Stimulated activated CD8-positive, alpha-beta memory T cell treated with anti-CD3 and anti-CD28 coated beads, Interleukin-2, amount 100 ng/mL, for 1 hour (primary cell): ENCODE measurements at regions not wholly inside any gene's neighbourhood (a gene's known extent, or its start where the extent isn't known, plus 50 kb on each side); places are given as distances from the start of the nearest gene placed in this dataset.

Source experiments
- DNase-seq, 2 donors: peaks; one replicate each; pipeline ENCODE4 v3.0.0-alpha.2; 2020; ENCODE audit warnings: low read depth in 2 of 2

DNA sequence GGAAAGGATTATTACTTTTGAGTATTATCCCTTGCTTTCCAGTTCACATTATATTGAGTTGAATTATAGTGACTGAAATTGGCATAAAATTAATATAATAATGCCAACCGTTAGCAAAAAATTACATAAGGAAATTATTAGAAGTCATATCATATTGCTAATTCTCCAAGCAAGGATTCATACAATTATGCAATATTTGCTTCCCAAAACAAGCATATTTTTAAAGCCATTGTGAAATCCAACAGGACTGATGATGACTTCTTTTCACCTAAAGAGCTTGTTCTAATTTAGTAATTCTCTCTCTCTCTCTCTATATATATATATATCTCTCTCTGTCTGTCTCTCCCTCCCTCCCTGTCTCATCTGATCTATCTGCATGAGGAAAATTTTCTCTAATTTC, 283.5 kb downstream of the DSEL start:
- DNase-seq: no peak

- no peak for DNase-seq
Observed at GRCh38 chr18:67232406-67232805, 284.1 kb downstream of the DSEL start.

- DNase-seq: no peak
Observed at GRCh38 chr18:67222887-67223286, 293.6 kb downstream of the DSEL start.

GRCh38 chr18:67219821-67220220, 296.7 kb downstream of the DSEL start:
- DNase-seq: no peak

DNA sequence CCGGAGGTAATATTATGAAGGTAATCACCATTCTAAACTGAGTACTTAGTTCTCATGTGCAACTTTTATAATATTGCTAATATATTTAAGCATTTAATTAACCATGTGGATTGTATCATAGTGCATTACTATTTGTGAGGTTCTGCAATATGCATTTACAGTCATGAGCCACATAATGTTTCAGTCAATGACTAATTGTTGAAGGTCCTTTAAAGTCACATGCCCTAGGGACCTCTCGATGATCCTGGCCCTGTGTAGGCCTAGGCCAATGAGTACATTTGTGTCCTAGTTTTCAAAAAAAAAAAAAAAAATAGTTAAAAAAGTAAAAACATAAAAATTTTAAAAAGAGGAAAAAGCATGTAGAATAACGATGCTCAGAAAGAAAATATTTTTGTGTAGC, 298.0 kb downstream of the DSEL start:
- DNase-seq: no peak

DNA sequence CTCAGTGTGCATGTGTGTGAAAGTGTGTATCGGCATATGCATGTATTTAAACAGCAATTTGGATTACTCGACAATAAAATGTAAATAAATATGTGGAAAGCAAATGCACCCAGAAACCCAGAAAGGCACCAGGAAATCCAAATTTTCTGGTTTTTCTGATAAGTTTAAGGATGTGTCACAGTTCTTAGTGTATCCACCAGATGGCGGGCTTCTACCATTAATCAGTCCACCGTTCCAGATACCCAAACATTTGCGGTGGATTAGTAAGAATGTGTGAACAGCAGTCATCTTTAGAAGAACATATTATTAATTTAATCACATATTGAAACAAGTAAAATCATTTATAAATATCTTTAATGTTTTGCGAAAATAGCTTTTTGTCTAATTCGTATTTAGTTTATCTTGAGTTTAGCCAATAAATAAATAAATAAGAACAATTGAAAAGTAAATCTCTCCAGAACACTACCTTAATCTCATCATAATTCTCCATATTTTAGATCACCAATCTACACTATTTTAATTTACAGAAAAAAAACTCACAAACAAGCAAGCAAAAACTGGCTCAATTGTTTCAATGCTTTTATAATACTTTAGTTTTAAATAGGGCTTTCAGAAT, 298.9 kb downstream of the DSEL start:
- peak in 1 of 2 donors; percentile 28 for DNase-seq

- no peak for DNase-seq
Observed at GRCh38 chr18:67216846-67217245, 299.7 kb downstream of the DSEL start.

- DNase-seq: no peak
Observed at GRCh38 chr18:67215686-67216085, 300.8 kb downstream of the DSEL start.

DNA sequence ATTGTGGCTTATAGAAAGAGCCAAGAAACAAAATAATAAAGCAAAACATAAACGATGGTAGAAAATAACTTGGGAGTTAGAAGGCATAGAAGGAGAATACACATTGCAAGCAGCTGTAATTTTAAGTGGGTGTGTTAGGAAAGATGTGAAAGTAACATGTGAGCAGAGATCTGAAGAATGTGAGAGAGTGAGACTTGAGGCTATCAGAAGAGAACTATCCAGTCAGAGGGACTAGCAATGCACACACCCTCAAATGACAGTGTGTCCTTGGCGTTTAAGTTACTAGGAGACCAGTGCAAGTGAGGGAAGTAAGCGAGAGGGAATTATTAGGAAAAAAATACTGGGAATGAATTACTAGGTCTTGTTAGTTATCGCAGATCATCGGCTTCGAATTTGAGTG, 304.9 kb downstream of the DSEL start:
- no peak for DNase-seq

DNA sequence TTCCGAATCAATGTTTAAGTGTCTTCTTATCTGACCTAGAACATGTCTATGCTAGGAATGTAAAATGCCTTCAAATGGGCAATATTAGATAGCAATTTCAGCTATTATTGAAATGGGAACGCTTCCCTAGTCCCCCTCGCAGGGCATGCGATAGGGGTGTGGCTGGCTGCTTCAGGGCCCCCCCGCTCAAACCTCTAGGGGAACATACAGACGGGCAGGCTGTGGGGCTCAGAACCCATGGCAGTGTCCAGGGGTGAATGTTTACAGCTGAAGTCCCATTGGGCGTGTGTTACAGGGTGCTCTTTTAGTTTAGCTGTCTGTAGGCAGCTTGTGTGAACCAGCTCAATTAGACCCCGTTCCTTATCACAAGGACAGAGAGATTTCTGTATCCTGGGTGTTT, 315.9 kb downstream of the DSEL start:
- no peak for DNase-seq

DNA sequence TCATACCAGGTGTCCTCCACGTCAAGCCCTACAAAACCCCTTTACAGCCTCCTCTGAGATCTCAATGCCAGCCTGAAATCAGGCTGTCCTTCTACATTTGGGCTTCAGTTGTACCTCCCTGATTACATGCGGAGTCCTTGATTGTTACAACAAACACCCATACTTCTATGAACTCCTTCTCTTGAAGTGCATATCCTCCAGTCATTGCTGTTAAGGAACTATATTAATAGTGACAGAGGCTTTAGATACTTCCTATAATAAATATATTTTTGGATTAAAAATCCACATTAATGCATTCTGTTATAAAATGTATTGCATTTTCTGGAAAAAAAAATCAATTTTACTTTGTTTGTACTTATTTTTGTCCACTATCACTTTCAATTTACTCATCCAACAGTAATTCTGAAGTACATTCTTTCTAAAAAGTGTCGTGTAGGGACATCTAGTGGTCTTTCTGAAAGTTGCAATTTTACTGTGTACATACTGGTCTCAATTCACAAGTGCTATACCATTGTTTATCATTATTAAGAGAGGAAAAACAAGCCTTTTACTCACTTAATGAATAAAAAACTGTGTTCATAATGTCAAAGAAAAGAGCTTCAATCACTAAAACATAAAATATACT, 316.4 kb downstream of the DSEL start:
- DNase-seq: no peak

DNA sequence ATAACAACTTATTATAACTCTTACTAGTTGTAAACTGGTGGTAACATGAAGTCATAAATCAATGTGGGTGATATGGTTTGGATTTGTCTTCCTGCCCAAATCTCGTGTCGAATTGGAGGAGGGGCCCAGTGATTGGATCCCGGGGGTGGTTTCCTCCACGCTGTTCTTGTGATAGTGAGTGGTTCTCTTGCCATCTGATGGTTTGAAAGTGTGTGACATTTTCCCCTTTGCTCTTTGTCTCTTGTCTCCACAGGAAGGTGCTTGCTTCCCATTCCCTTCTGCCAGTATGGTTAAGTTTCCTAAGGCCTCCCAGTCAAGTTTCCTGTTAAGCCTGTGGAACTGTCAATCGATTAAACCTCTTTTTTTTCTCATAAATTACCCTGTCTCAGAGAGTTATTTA, 321.6 kb downstream of the DSEL start:
- DNase-seq: no peak

GRCh38 chr18:67192535-67192934, 324.0 kb downstream of the DSEL start:
- no peak for DNase-seq

- DNase-seq: no peak
Observed at GRCh38 chr18:67183398-67183797, 333.1 kb downstream of the DSEL start.

GRCh38 chr18:67179726-67180125, 336.8 kb downstream of the DSEL start:
- DNase-seq: no peak

GRCh38 chr18:67159662-67160061, 356.9 kb downstream of the DSEL start:
- DNase-seq: no peak

DNA sequence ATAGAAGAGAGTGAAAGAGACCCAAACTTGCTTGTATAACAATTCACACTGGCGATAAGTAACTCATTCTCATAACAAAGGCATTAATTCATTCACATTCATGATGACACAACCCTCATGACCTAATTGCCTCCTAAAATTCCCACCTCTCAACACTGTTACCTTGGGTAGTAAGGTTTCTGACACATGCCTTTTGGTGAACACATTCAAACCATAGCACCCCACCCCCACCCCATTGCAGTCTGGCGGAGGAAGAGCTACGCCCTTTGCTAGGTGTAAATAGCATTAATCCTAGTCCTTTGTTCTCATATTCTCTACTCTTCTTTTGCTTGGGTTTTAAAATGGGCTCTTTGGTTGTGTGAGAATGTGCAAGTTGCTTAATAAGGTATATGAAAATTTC, 361.5 kb downstream of the DSEL start:
- DNase-seq: no peak

DNA sequence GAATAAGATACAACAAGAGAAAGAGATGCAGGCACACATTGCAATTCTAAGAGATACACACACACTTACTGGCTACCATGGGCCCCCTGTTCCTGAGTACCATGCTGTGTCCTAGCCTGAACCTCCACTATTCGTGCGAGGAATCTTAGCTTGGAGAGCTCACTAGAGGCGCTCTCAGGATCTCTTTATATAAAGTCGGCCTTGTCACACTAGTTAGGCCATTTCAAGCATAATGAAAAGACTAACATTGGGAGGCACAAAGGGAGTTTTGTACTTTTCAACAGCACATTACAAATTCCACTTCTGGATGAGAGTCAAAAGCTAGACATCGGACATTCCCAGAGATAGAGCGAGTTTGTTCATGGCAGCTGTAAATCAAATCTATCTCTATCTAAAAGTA, 365.2 kb downstream of the DSEL start:
- no peak for DNase-seq

DNA sequence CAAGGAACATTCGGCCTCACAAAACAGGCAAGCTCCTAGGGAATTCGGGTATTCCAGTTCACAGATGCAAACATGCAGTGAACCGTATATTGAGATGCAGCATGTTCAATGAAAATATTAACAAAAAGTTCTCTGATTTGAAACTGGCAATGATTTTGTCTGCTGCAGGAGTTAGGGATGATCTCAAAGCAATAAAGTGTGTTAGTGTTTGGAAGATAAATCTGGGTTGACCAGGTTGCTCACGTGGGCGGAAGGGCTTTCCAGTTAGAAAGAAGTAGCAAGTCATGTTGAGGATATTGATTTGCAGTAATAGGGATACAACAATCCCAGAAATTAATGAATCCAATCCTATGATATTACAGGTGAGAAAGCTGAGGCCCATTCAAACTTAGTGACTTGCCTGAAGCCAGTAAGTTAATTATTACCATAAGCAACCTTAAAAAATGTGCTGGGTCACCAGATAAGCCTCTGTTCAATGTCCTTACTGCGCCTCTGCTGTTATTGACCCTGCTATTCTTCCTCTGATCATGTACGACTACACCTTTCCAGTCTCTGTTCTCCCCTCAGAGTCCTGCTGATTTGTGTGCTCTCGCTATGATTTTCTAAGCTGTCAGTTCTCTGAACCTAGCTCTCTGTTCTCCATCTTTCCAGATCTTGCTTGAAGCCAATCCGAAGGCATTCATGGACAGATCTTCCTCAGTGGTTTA, 370.8 kb downstream of the DSEL start:
- DNase-seq: no peak

- no peak for DNase-seq
Observed at GRCh38 chr18:67144329-67144728, 372.2 kb downstream of the DSEL start.

GRCh38 chr18:67143028-67143427, 373.5 kb downstream of the DSEL start:
- no peak for DNase-seq

DNA sequence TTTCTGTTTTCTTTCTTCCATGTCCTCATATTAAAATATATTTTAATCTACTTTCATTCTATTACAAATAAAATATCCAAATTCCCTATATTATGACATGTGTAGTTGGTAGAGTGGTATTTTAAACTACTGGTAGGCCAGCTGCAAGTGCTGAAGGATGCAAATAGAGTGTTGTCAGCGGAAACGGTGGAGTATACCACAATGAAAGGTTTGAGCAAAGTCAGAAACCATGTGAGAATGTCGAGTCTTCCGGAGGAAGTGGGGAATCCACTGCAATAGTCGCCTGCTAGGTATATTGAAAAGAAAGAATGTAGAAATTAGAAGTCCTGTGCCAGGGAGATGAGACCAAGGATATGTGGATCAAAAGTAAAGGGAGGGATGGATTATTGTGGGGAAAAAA, 373.9 kb downstream of the DSEL start:
- no peak for DNase-seq

GRCh38 chr18:67140495-67140894, 376.0 kb downstream of the DSEL start:
- no peak for DNase-seq
